ENCODE measurements at regions not wholly inside any gene's neighbourhood (a gene's known extent, or its start where the extent isn't known, plus 50 kb on each side); places are given as distances from the start of the nearest gene placed in this dataset.
"Not testable (repeated sequence)": the region's sequence is repeated elsewhere in the genome, so short reads cannot be mapped to it uniquely, and the experiment has no call there.

GRCh38 chr3:88478460-88478859, 328.7 kb downstream of the C3orf38 start:
- TF ChIP-seq CTCF (conservative IDR thresholded peaks at IDR 0.05): no peak
- Mint-ChIP-seq H3K27me3 (ENCODE audit: low read depth) (no peaks in the 10 kb centered on the region), H3K36me3 (ENCODE audit: low read depth) (no peaks in the 10 kb centered on the region), H3K4me3 (no peak overlapping the region), H3K27ac (ENCODE audit: unreplicated experiment) (no peak overlapping the region), H3K9me3 (no peaks in the 10 kb centered on the region), H3K4me1 (no peaks in the 10 kb centered on the region)
- no peak for DNase-seq (ENCODE audit: low read depth, low spot score)

- DNase-seq (ENCODE audit: low read depth, low spot score): no peak
- H3K9me3 Mint-ChIP-seq: peaks cover 4% of the 10 kb centered on the region
- no peaks in the 10 kb centered on the region for H3K36me3 Mint-ChIP-seq (ENCODE audit: low read depth)
- H3K4me1 Mint-ChIP-seq: no peaks in the 10 kb centered on the region
- no peak overlapping the region for H3K4me3 Mint-ChIP-seq
- H3K27me3 Mint-ChIP-seq (ENCODE audit: low read depth): no peaks in the 10 kb centered on the region
- no peak overlapping the region for H3K27ac Mint-ChIP-seq (ENCODE audit: unreplicated experiment)
- TF ChIP-seq CTCF (conservative IDR thresholded peaks at IDR 0.05): no peak
Measured at GRCh38 chr3:88480822-88481221, 331.1 kb downstream of the C3orf38 start.

GRCh38 chr3:88485001-88485400, 335.2 kb downstream of the C3orf38 start:
- no peak overlapping the region for H3K27ac Mint-ChIP-seq (ENCODE audit: unreplicated experiment)

DNA sequence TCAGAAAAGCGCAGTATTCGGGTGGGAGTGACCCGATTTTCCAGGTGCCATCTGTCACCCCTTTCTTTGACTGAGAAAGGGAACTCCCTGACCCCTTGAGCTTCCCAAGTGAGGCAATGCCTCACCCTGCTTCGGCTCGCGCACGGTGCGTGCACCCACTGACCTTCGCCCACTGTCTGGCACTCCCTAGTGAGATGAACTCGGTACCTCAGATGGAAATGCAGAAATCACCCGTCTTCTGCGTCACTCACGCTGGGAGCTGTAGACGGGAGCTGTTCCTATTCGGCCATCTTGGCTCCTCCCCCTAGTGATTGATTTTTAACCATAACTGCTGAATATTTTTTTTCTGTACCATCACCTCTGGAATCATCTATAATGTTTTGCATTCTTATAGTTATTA, 359.1 kb downstream of the C3orf38 start:
- not testable (repeated sequence) for H3K4me1 Mint-ChIP-seq; H3K27me3 Mint-ChIP-seq (ENCODE audit: low read depth); DNase-seq (ENCODE audit: low read depth, low spot score); H3K36me3 Mint-ChIP-seq (ENCODE audit: low read depth); H3K9me3 Mint-ChIP-seq
- Mint-ChIP-seq H3K4me3 (peak overlapping the region; percentile 12), H3K27ac (ENCODE audit: unreplicated experiment) (peak overlapping the region; percentile 81)

More at GRCh38 chr3:88485001-88485400, 335.2 kb downstream of the C3orf38 start:
- H3K4me3 Mint-ChIP-seq: no peak overlapping the region
- no peak for TF ChIP-seq CTCF (conservative IDR thresholded peaks at IDR 0.05)
- no peaks in the 10 kb centered on the region for H3K27me3 Mint-ChIP-seq (ENCODE audit: low read depth)
- H3K36me3 Mint-ChIP-seq (ENCODE audit: low read depth): no peaks in the 10 kb centered on the region
- no peak for DNase-seq (ENCODE audit: low read depth, low spot score)
- H3K9me3 Mint-ChIP-seq: peaks cover 4% of the 10 kb centered on the region
- H3K4me1 Mint-ChIP-seq: no peaks in the 10 kb centered on the region

GRCh38 chr3:88509582-88509981, 359.8 kb downstream of the C3orf38 start:
- no peak for DNase-seq (ENCODE audit: low read depth, low spot score)
- no peak overlapping the region for H3K4me3 Mint-ChIP-seq
- H3K27ac Mint-ChIP-seq (ENCODE audit: unreplicated experiment): no peak overlapping the region
- H3K4me1 Mint-ChIP-seq: peaks cover 5% of the 10 kb centered on the region
- no peaks in the 10 kb centered on the region for H3K36me3 Mint-ChIP-seq (ENCODE audit: low read depth)
- no peaks in the 10 kb centered on the region for H3K27me3 Mint-ChIP-seq (ENCODE audit: low read depth)
- peaks cover 3% of the 10 kb centered on the region for H3K9me3 Mint-ChIP-seq
- no peak for TF ChIP-seq CTCF (conservative IDR thresholded peaks at IDR 0.05)

DNA sequence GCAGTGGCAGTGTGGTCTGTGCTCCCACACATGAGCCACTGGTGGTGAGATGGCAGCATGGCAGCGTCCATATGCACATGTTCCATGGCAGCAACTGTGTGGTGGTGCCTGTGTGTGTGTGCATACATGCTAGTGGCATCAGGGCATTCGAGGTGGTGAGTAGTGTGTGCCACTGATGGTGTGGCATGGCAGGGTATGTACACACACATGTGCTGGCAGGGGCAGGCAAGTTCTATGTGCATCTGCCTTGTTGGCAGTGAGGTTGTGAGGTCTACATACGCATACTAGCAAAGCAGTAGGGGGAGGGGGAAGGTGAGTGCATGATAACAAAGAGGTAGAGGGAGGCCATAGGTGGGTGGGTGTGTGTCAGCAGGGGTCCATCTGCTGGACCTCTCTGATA, 378.7 kb downstream of the C3orf38 start:
- Mint-ChIP-seq H3K4me3 (no peak overlapping the region), H3K9me3 (peaks cover 8% of the 10 kb centered on the region), H3K27ac (ENCODE audit: unreplicated experiment) (no peak overlapping the region), H3K4me1 (no peaks in the 10 kb centered on the region), H3K36me3 (ENCODE audit: low read depth) (no peaks in the 10 kb centered on the region), H3K27me3 (ENCODE audit: low read depth) (no peaks in the 10 kb centered on the region)
- TF ChIP-seq CTCF (conservative IDR thresholded peaks at IDR 0.05): no peak
- no peak for DNase-seq (ENCODE audit: low read depth, low spot score)

All from neural crest cell (in vitro differentiated cells).